H9 (cell line): ENCODE measurements at regions not wholly inside any gene's neighbourhood (a gene's known extent, or its start where the extent isn't known, plus 50 kb on each side); places are given as distances from the start of the nearest gene placed in this dataset.
A peak's percentile ranks its signal among the peaks of the same experiment; 100 is the strongest.

Experiments
- DNase-seq: peaks from one replicate; pipeline ENCODE4 v3.0.0-alpha.2; 2017
- H2AFZ ChIP-seq: one replicate; pipeline ENCODE4 v1.6.1; 2013; ENCODE audit warnings: mild to moderate bottlenecking, low read length, control low read depth, moderate library complexity
- H2AK5ac ChIP-seq: 2 replicates; pipeline ENCODE4 v1.6.1; 2013; ENCODE audit warnings: low read length, control low read depth, mixed read lengths; ENCODE audit not compliant: insufficient read length
- H2BK120ac ChIP-seq: one replicate; pipeline ENCODE4 v1.6.1; 2013; ENCODE audit warnings: low read depth, mild to moderate bottlenecking, low read length, control low read depth, inconsistent platforms; ENCODE audit not compliant: poor library complexity, severe bottlenecking
- H2BK12ac ChIP-seq: 2 replicates; pipeline ENCODE4 v1.6.1; 2013; ENCODE audit warnings: low read length, control low read depth, mixed read lengths, low read depth; ENCODE audit not compliant: insufficient read length
- H2BK15ac ChIP-seq: 2 replicates; pipeline ENCODE4 v1.6.1; 2013; ENCODE audit warnings: low read depth, low read length, control low read depth
- H2BK20ac ChIP-seq: one replicate; pipeline ENCODE4 v1.6.1; 2013; ENCODE audit warnings: low read depth, mild to moderate bottlenecking, low read length, control low read depth, inconsistent platforms; ENCODE audit not compliant: poor library complexity, severe bottlenecking
- H2BK5ac ChIP-seq: 2 replicates; pipeline ENCODE4 v1.6.1; 2013; ENCODE audit warnings: low read length, control low read depth, mixed read lengths; ENCODE audit not compliant: insufficient read length
- H3K14ac ChIP-seq: 2 replicates; pipeline ENCODE4 v1.6.1; 2013; ENCODE audit warnings: low read length, control low read depth; ENCODE audit not compliant: insufficient read depth
- H3K18ac ChIP-seq: 2 replicates; pipeline ENCODE4 v1.6.1; 2013; ENCODE audit warnings: low read depth, mild to moderate bottlenecking, mixed read lengths, low read length, control low read depth; ENCODE audit not compliant: insufficient read length
- H3K23ac ChIP-seq: 2 replicates; pipeline ENCODE4 v1.6.1; 2013; ENCODE audit warnings: low read length, control low read depth, mixed read lengths, low read depth; ENCODE audit not compliant: insufficient read length
- H3K23me2 ChIP-seq: 2 replicates; pipeline ENCODE4 v1.6.1; 2013; ENCODE audit warnings: low read depth, mild to moderate bottlenecking, mixed read lengths, low read length, control low read depth; ENCODE audit not compliant: insufficient read length, poor library complexity, severe bottlenecking
- H3K27ac ChIP-seq: 2 replicates; pipeline ENCODE4 v1.5.1; 2013; ENCODE audit warnings: low read length, control low read depth, mixed read lengths, low read depth; ENCODE audit not compliant: insufficient read length
- H3K27me3 ChIP-seq: 2 replicates; pipeline ENCODE4 v1.6.1; 2013; ENCODE audit warnings: low read length, control low read depth, inconsistent platforms; ENCODE audit not compliant: insufficient read depth
- H3K4ac ChIP-seq: 2 replicates; pipeline ENCODE4 v1.6.1; 2013; ENCODE audit warnings: low read depth, mild to moderate bottlenecking, control low read depth, inconsistent platforms, low read length, moderate library complexity
- H3K4me1 ChIP-seq: 2 replicates; pipeline ENCODE4 v1.6.1; 2013; ENCODE audit warnings: low read length, control low read depth, inconsistent platforms; ENCODE audit not compliant: insufficient read depth
- H3K4me2 ChIP-seq: 2 replicates; pipeline ENCODE4 v1.6.1; 2013; ENCODE audit warnings: low read length, control low read depth, mixed read lengths; ENCODE audit not compliant: insufficient read length, insufficient read depth
- H3K56ac ChIP-seq: 2 replicates; pipeline ENCODE4 v1.6.1; 2013; ENCODE audit warnings: low read depth, mild to moderate bottlenecking, mixed read lengths, low read length, control low read depth; ENCODE audit not compliant: insufficient read length
- H3K79me1 ChIP-seq: 2 replicates; pipeline ENCODE4 v1.6.1; 2013; ENCODE audit warnings: low read depth, mild to moderate bottlenecking, moderate library complexity, low read length, control low read depth, inconsistent platforms; ENCODE audit not compliant: insufficient read depth, poor library complexity, severe bottlenecking
- H3K79me2 ChIP-seq: 2 replicates; pipeline ENCODE4 v1.6.1; 2013; ENCODE audit warnings: low read length, control low read depth, inconsistent platforms; ENCODE audit not compliant: insufficient read depth
- H3K9ac ChIP-seq: 2 replicates; pipeline ENCODE4 v1.6.1; 2013; ENCODE audit warnings: low read length, control low read depth, mixed read lengths; ENCODE audit not compliant: insufficient read length; ENCODE audit errors: extremely low read depth
- H3K9me3 ChIP-seq: one replicate; pipeline ENCODE4 v1.6.1; 2013; ENCODE audit warnings: low read depth, low read length, inconsistent platforms; ENCODE audit not compliant: control insufficient read depth
- H3T11ph ChIP-seq: one replicate; pipeline ENCODE4 v1.6.1; 2013; ENCODE audit warnings: mild to moderate bottlenecking, low read length, control low read depth, inconsistent platforms
- H4K20me1 ChIP-seq: one replicate; pipeline ENCODE4 v1.6.1; 2013; ENCODE audit not compliant: control insufficient read depth, insufficient read length, insufficient read depth
- H4K5ac ChIP-seq: 2 replicates; pipeline ENCODE4 v1.6.1; 2013; ENCODE audit warnings: low read depth, mild to moderate bottlenecking, mixed read lengths, low read length, control low read depth; ENCODE audit not compliant: insufficient read length
- H4K8ac ChIP-seq: replicated peaks from 2 replicates; pipeline ENCODE4 v1.6.1; 2013; ENCODE audit warnings: low read length, control low read depth, mixed read lengths, low read depth; ENCODE audit not compliant: insufficient read length
- H4K91ac ChIP-seq: 2 replicates; pipeline ENCODE4 v1.6.1; 2013; ENCODE audit warnings: low read depth, mild to moderate bottlenecking, moderate library complexity, mixed read lengths, low read length, control low read depth; ENCODE audit not compliant: insufficient read length
- H3K27ac Mint-ChIP-seq, 3 experiments: 2 replicates in 2 of 3; 3 replicates in 1 of 3; pipeline ENCODE4 v1.8.0; 2020 to 2021; ENCODE audit warnings: mixed read lengths in 3 of 3, mild to moderate bottlenecking in 1 of 3, moderate library complexity in 1 of 3
- H3K27me3 Mint-ChIP-seq: 2 replicates; pipeline ENCODE4 v1.8.0; 2021; ENCODE audit warnings: low read depth, mild to moderate bottlenecking, moderate library complexity, mixed read lengths
- H3K36me3 Mint-ChIP-seq, 3 experiments: 2 replicates in 2 of 3; 3 replicates in 1 of 3; pipeline ENCODE4 v1.8.0; 2020 to 2021; ENCODE audit warnings: low read depth in 3 of 3, mixed read lengths in 3 of 3; ENCODE audit not compliant: insufficient read depth in 1 of 3
- H3K4me1 Mint-ChIP-seq, 2 experiments: 2 replicates each; pipeline ENCODE4 v1.8.0; 2020; ENCODE audit warnings: mixed read lengths in 2 of 2
- H3K4me3 Mint-ChIP-seq, 2 experiments: 2 replicates in 1 of 2; 3 replicates in 1 of 2; pipeline ENCODE4 v1.8.0; 2020 to 2021; ENCODE audit warnings: mild to moderate bottlenecking in 2 of 2, mixed read lengths in 2 of 2, moderate library complexity in 1 of 2
- H3K9me3 Mint-ChIP-seq, 2 experiments: 2 replicates in 1 of 2; 3 replicates in 1 of 2; pipeline ENCODE4 v1.8.0; 2020; ENCODE audit warnings: mild to moderate bottlenecking in 2 of 2, mixed read lengths in 2 of 2, moderate library complexity in 1 of 2
- CTCF ChIP-seq: fragments of 200-600 bp; sonication (generic); conservative IDR thresholded peaks from 3 replicates; pipeline ENCODE4 v1.8.0; 2021; ENCODE audit warnings: antibody characterized with exemption, mild to moderate bottlenecking
- WGBS: extraction: QIAGEN DNeasy Blood & Tissue Kit; methylation state at CpG from one replicate; pipeline ENCODE4 v1.1.7; 2013; ENCODE audit warnings: missing lambda C conversion rate, low lambda C conversion rate, mixed read lengths; ENCODE audit not compliant: insufficient read length; ENCODE audit errors: extremely low coverage; 5-methylcytosine and 5-hydroxymethylcytosine counted together

- no peak overlapping the region for H2BK5ac ChIP-seq
- H3K79me2 ChIP-seq: no peaks in the 10 kb centered on the region; the same call in 1 of the 2 replicates
- Mint-ChIP-seq H3K27ac (peak overlapping the region in 2 of 3 experiments; percentile 4 to 53; a peak in 2 of 7 replicates), H3K27me3 (no peaks in the 10 kb centered on the region), H3K4me3 (no peak overlapping the region), H3K4me1 (peaks cover 19 to 20% of the 10 kb centered on the region in 2 experiments), H3K9me3 (peaks cover 0 to 4% of the 10 kb centered on the region in 2 experiments; a peak in 2 of 5 replicates), H3K36me3 (no peaks in the 10 kb centered on the region)
- H3K4ac ChIP-seq: no peak overlapping the region
- no peak overlapping the region for H3K4me2 ChIP-seq
- no peak overlapping the region for H3K9ac ChIP-seq
- H3K23me2 ChIP-seq: no peaks in the 10 kb centered on the region
- no peak overlapping the region for H3K23ac ChIP-seq
- no peak overlapping the region for H2BK12ac ChIP-seq
- no peak overlapping the region for H2BK15ac ChIP-seq
- H2BK120ac ChIP-seq: no peak overlapping the region
- H4K5ac ChIP-seq: no peak overlapping the region
- TF ChIP-seq CTCF: no peak
- H4K8ac ChIP-seq: no peak overlapping the region
- H3K79me1 ChIP-seq: no peaks in the 10 kb centered on the region
- no peak overlapping the region for H3K27ac ChIP-seq
- no peak overlapping the region for H2AK5ac ChIP-seq
- no peaks in the 10 kb centered on the region for H4K20me1 ChIP-seq
- H3T11ph ChIP-seq: no peak overlapping the region
- no peaks in the 10 kb centered on the region for H3K4me1 ChIP-seq
- no peak overlapping the region for H3K56ac ChIP-seq
- H3K27me3 ChIP-seq: no peaks in the 10 kb centered on the region
- H2AFZ ChIP-seq: no peak overlapping the region
- H2BK20ac ChIP-seq: no peak overlapping the region
- H3K14ac ChIP-seq: no peak overlapping the region
- no peak for DNase-seq
- H4K91ac ChIP-seq: no peak overlapping the region
- no CpG with 5 or more reads among the region's 1 CpG for WGBS
- H3K18ac ChIP-seq: no peak overlapping the region
- H3K9me3 ChIP-seq: no peaks in the 10 kb centered on the region
Observed at GRCh38 chr5:91433861-91434260, 50.7 kb upstream of the ARRDC3 start.
